Neural cell (in vitro differentiated cells): ENCODE measurements at regions not wholly inside any gene's neighbourhood (a gene's known extent, or its start where the extent isn't known, plus 50 kb on each side); places are given as distances from the start of the nearest gene placed in this dataset.

Experiments used
- small RNA-seq, 3 experiments: library from RNA; depleted of rRNA; stranded (forward); fragments of <200 nt; gene quantifications; one replicate each; pipeline ENCODE3, GENCODE V24; 2012

Small RNA genes in the stretch of these regions (small RNA-seq; reads per million reads assigned to genes)
- gene CYP46A4P = 0 reads per million in 3 experiments
